Nucleus accumbens (tissue), 56 donors: ENCODE measurements at regions not wholly inside any gene's neighbourhood (a gene's known extent, or its start where the extent isn't known, plus 50 kb on each side); places are given as distances from the start of the nearest gene placed in this dataset.
A peak's percentile ranks its signal among the peaks of the same experiment; 100 is the strongest.

Experiments
- DNase-seq, 56 donors: peaks; one replicate each; lab custom pipeline; 2025; lab: John Stamatoyannopoulos, UW

DNA sequence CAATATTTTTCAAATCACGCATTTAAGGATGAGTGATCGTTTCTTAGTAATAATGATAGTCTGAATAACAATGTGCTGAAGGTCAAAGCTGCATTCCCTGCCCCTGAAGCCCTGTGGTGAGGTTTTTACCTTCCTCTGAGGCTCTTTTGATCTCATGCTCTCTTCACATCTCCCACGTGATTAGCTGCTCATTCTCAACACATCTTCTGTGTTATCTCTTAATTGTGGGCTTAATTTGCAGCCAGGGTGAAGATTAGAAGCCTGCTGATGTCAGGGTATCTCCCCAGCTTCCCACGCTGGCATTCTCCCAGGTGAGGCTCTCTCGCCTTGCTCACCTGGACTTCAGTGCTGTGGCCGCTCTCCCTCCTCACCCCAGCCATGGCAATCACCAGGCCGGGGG is 109.7 kb upstream of the FOXQ1 start:
- no peak for DNase-seq

DNA sequence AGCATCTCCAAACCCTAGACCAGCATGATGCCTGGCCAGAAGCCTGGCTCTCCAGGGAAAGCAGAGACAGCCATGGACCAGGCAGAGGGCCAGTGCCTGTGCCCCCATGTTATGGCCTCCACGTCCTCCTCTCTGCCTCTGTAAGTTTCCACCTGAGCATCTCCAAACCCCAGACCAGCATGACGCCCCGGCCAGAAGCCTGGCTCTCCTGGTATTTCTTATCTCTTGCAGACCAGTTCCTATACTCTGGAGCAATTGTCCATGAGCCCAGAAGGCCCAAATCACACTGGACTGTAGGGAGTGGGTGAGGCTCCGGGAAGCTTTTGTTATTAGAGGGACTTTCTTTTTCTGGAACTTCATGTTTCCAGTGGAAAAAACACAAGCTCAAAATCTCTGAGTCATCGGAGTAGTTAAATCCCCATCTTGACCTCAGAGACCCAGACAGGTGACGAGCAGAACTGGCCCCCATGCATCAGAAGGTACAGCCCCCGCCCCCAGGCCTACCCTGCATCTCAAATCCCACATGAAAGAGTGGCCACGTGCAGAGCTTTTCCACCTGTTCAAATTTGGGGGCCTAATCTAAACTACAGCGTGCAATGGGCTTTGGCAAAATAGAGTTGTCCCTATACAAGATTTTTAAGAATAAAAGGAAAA is 110.2 kb upstream of the FOXQ1 start:
- DNase-seq, result no peak

DNA sequence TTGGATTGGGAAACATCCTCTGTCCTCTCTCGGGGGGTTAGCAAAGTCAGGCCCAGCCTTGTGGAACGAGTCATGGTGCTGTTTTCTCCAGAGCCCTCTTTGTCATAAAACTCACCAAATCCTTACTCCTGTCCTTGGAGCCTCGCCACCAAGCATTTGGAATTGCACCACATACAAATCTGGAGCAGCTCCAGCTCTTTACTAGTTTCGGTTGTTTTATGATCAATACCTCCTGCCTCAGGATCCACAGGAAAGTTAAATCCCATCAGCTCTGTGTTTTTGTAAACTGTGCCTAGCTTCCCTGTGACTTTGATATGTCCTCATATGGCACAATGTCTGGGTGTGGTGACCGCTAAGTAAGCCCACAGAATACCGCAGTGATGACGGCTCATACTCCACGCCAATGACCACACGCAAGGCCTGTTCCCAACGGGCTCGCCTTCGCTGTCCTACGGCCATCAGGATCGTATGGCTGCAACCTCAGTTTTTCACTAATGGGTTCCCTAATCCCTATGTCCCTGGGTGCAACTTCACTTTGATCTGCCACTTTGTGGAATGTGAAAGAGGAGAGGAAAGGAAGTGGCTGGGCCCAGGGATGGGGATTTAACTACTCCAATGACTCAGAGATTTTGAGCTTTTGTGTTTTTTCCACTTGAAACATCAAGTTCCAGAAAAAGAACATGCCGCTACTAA is 111.3 kb upstream of the FOXQ1 start:
- no peak for DNase-seq

GRCh38 chr6:1200081-1200408 is 111.9 kb upstream of the FOXQ1 start:
- DNase-seq, result no peak

DNA sequence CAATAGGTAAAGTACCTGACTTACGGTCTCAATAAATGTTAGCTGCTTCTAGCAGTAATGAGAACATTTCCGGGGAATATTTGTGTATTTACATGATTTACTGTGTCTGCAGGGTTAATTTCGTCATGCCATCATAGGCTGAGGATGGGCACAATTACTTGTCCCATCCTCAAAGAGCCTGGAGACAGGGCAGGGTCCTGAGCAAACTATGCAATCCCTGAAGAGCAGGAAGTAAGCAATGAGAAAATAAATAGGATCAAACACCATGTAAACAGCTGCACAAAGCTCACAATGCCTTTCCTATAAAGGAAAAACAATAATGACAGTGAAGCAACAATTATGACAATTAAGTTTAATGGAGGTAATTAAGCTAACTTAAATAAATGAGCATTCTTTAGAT is 114.6 kb upstream of the FOXQ1 start:
- DNase-seq, result no peak

- no peak for DNase-seq
Observed at GRCh38 chr6:1191141-1191630, 120.7 kb upstream of the FOXQ1 start.

GRCh38 chr6:1190366-1190765 is 121.5 kb upstream of the FOXQ1 start:
- DNase-seq, result no peak

GRCh38 chr6:1188199-1188598 is 123.7 kb upstream of the FOXQ1 start:
- DNase-seq, result no peak

DNA sequence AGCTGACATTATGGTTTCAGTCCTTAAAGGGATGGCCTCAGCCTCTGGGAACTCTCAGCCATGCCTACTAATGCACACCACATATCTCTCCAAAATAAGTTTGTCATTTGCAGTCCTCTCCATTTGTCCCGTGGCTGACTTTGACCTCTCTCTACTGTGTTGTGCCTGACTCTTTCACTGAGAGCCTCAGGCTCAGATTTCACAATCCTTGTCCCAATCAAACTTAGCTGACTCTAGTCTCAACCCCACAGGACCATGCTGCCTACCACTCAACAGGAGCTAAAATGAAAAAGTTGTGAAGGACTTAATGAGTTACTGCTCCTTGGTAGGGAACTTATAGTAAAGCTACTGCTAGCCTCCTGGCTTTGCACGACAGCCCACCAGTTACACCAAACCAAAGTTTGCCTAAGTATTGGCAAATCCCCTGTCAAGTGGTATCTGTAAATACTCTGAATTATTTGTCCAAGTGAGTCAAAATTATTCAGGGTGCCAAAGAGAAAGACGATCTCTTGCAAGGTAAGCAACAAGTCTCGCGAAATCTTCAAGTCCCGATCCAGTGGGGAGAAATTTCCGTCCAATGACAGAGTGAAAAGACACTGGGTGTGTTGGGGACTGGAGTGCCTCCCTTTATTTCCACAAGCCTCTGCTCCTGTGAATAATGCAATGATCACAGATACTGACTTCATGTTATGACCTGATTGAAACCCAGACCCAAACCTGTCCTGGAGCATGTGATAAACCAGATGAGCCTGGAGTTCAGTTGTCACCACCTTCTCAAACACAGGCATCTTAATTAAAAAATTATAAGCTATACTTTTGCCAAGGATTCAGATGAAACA is 124.4 kb upstream of the FOXQ1 start:
- DNase-seq, result no peak

DNA sequence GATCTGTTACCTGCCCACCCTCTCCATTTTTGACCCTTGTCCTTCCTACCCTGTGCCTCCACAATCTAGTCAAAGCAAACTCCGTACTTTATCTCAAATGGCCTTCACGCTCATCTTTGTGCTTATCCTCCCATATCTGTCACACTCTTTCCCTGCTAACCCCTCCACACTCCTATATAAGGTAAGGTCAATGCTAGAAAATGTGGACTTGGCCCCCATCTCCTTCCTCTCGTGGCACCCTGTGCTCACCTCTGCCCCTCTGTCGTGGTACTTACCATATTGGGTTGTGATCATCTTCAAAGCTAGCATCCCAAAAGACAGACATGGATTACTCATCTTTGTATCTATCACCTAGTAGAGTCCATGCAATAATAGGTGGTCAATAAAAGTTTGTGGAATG is 127.6 kb upstream of the FOXQ1 start:
- no peak for DNase-seq

DNA sequence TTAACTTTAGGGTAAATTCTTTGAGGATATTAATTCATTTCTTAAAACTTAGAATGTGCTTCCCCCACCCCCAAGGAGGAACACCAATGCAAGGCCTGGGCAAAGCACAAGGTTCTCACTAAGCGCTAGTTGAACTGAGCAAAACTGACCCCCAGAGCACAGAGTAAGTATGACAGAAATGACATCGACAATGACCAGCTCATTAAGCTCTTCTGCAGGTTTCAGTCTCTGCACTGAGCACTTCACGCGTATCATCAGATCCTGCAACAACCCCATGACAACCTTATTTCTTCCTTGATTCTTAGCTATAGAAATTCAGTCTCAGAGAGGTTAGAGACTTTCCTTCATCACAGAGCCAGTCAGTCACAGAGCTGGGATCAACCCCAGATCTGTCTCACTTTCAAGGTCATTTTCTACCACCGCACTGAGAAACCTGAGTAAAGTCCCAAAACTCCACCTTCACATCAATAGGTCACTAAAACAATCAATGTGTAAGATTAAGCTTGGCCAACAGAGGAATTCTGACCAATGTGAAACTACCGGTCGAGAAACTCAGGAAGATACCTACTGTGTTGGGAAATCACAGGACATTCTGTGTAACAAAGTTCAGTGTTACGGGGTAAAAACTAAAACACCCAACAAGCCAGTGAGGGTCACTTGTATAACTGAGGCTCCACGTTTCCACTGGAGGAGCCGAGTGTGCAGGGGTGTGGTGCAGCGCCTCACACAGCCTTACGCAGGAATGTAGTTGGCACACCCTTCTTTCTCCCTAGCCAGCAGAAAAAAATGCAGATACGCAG is 129.0 kb upstream of the FOXQ1 start:
- no peak for DNase-seq

DNA sequence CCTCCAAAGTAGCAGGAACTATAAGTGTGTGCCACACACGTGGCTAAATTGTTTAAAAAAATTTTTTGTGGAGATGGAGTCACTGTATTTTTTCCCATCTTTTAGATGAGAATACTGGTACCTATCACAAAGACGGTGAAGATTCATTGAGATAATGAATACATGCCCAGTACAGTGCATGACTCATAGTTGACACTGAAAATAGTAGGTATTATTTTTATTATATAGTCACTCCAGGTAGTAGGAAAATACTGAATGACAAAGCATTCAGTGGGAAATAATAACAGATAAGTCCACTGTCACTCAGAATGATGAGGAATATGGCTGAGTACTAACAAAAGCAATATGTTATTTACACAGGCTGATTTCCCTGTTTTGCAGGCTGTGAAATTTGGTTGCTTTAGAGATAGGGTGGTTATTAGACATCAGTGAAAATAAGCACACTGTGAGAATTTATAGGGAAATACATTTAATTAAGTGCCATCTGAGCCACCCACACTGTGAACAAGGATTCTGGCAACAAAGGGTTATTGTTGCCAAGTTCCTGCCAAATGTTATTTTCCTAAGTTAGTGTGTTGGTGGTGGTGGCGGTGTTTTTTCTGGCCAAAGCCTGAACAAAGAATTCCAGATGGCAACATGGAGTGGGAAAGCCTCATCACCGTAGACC is 129.8 kb upstream of the FOXQ1 start:
- no peak for DNase-seq

GRCh38 chr6:1179571-1180459 is 132.1 kb upstream of the FOXQ1 start:
- no peak for DNase-seq

GRCh38 chr6:1178590-1178989 is 133.3 kb upstream of the FOXQ1 start:
- no peak for DNase-seq

DNA sequence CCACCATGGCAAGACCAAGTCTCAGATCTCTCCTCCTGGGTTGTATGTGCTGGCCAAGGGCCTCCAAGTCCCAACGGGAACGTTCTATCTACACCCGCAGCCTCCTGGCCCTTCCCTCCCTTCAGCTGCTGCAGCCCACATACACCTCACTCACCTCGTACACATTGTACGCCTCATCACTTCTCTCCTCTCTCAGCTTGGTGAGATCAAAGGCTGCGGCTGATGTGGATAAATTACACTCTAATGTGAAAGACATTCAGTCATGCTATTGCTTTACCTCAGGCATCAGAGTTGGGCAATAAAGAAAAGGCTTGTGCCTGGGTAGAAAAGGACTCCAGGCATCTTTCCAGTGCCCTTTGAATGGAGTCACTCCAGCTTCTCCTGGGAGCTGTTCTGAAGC is 135.3 kb upstream of the FOXQ1 start:
- no peak for DNase-seq

DNA sequence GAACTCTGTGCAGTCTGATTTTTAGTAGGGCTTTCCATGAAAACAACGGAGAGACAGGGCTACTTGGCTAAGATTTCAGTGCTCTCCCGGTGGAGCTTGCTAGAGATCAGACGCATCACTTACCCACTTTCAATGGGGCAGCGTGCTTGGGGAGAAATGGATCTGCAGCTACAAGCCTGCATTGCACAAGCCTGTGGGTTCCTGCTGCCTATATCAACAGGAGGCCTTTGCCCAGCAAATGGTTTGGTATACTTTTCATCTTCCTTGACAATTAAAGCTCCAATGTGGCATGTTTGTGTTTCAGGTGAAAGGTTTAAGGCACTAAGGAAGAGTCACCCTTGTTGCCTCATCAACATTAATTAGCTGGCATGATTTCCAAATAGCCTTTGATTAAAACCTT is 136.0 kb upstream of the FOXQ1 start:
- no peak for DNase-seq

- DNase-seq, result no peak
Observed at GRCh38 chr6:1170794-1171193, 141.1 kb upstream of the FOXQ1 start.

GRCh38 chr6:1164600-1164999 is 147.3 kb upstream of the FOXQ1 start:
- peak in 19 of 56 donors; percentile 1 to 36 (median 16) for DNase-seq

- DNase-seq, result no peak
Observed at GRCh38 chr6:1163501-1163900, 148.4 kb upstream of the FOXQ1 start.
